Common myeloid progenitor, CD34-positive (primary cell): ENCODE measurements at regions not wholly inside any gene's neighbourhood (a gene's known extent, or its start where the extent isn't known, plus 50 kb on each side); places are given as distances from the start of the nearest gene placed in this dataset.

Source experiments
- CTCF ChIA-PET: fragments of 350-600 bp; sonication (Branson Sonifier 250); formaldehyde crosslinking; loops from one replicate; lab custom pipeline; 2021; ENCODE audit warnings: antibody characterized with exemption; lab: Charles Lee
- POLR2A ChIA-PET: fragments of 350-600 bp; sonication (Branson Sonifier 250); formaldehyde crosslinking; loops from one replicate; lab custom pipeline; 2021; ENCODE audit warnings: antibody characterized with exemption; lab: Charles Lee
- DNase-seq, 3 donors: peaks; one replicate each; pipeline versions ENCODE4 v3.0.0 to v3.0.0-alpha.2; 2013
- H3K27ac ChIP-seq, 2 experiments: 1 replicate in 1 of 2; 2 replicates in 1 of 2; pipeline ENCODE4 v1.7.0; 2013; ENCODE audit warnings: inconsistent platforms in 2 of 2, low read length in 2 of 2, mild to moderate bottlenecking in 2 of 2, low read depth in 1 of 2, moderate library complexity in 1 of 2; ENCODE audit not compliant: severe bottlenecking in 2 of 2, insufficient read depth in 1 of 2, poor library complexity in 1 of 2
- H3K27me3 ChIP-seq, 5 experiments: replicated peaks in 2 of 5; 1 replicate in 3 of 5; 2 replicates in 2 of 5; pipeline versions ENCODE4 v1.6.1 to v1.7.0; 2013; ENCODE audit warnings: low read length in 4 of 5, mild to moderate bottlenecking in 2 of 5, moderate library complexity in 2 of 5, inconsistent platforms in 1 of 5; ENCODE audit not compliant: insufficient read depth in 5 of 5, control insufficient read depth in 4 of 5
- H3K36me3 ChIP-seq, 4 experiments: 1 replicate in 2 of 4; 2 replicates in 2 of 4; pipeline versions ENCODE4 v1.6.1 to v1.7.0; 2013; ENCODE audit warnings: low read length in 3 of 4, control low read depth in 1 of 4, mild to moderate bottlenecking in 1 of 4; ENCODE audit not compliant: control insufficient read depth in 4 of 4, insufficient read depth in 4 of 4
- H3K4me1 ChIP-seq, 4 experiments: 1 replicate in 3 of 4; 2 replicates in 1 of 4; pipeline versions ENCODE4 v1.6.1 to v1.7.1; 2013; ENCODE audit warnings: low read length in 3 of 4, mild to moderate bottlenecking in 3 of 4, control low read depth in 1 of 4, inconsistent platforms in 1 of 4, moderate library complexity in 1 of 4; ENCODE audit not compliant: control insufficient read depth in 4 of 4, insufficient read depth in 4 of 4; ENCODE audit errors: control extremely low read depth in 1 of 4
- H3K4me3 ChIP-seq, 7 experiments: 1 replicate in 4 of 7; 2 replicates in 3 of 7; pipeline versions ENCODE4 v1.5.1 to v1.7.0; 2013; ENCODE audit warnings: mild to moderate bottlenecking in 7 of 7, low read length in 6 of 7, moderate library complexity in 6 of 7, inconsistent platforms in 2 of 7, low read depth in 2 of 7, control low read depth in 1 of 7; ENCODE audit not compliant: insufficient read depth in 4 of 7, control insufficient read depth in 1 of 7; ENCODE audit errors: extremely low read depth in 1 of 7
- H3K9me3 ChIP-seq, 5 experiments: 1 replicate in 4 of 5; 2 replicates in 1 of 5; pipeline versions ENCODE4 v1.6.1 to v1.7.1; 2013; ENCODE audit warnings: low read length in 4 of 5, mild to moderate bottlenecking in 2 of 5, inconsistent platforms in 1 of 5, low read depth in 1 of 5, moderate library complexity in 1 of 5; ENCODE audit not compliant: control insufficient read depth in 4 of 5, insufficient read depth in 2 of 5; ENCODE audit errors: control extremely low read depth in 1 of 5
- WGBS: methylation state at CpG from one replicate; pipeline ENCODE4 v1.1.5; 2013; ENCODE audit not compliant: insufficient coverage; 5-methylcytosine and 5-hydroxymethylcytosine counted together

- POLR2A ChIA-PET = no interaction called here
- CTCF ChIA-PET = no interaction called here
Measured at GRCh38 chr12:84148335-84148734, 764.3 kb downstream of the SLC6A15 start.

GRCh38 chr12:84136862-84137367 lies 775.7 kb downstream of the SLC6A15 start:
- DNase-seq = no peak
- H3K27me3 ChIP-seq = no peaks in the 10 kb centered on the region
- ChIA-PET POLR2A (no interaction called here), CTCF (no interaction called here)
- WGBS = 94% methylated on average over 2 of the region's 4 CpGs
- H3K9me3 ChIP-seq = no peaks in the 10 kb centered on the region
- no peak overlapping the region for H3K4me3 ChIP-seq
- H3K27ac ChIP-seq = no peak overlapping the region
- no peaks in the 10 kb centered on the region for H3K36me3 ChIP-seq
- H3K4me1 ChIP-seq = no peaks in the 10 kb centered on the region

More at GRCh38 chr12:84148335-84148734, 764.3 kb downstream of the SLC6A15 start:
- Histone ChIP-seq H3K36me3 (no peaks in the 10 kb centered on the region), H3K4me1 (no peaks in the 10 kb centered on the region), H3K27me3 (no peaks in the 10 kb centered on the region), H3K9me3 (peaks cover 0 to 3% (median 0%) of the 10 kb centered on the region in 5 experiments), H3K4me3 (no peak overlapping the region), H3K27ac (no peak overlapping the region)
- WGBS = 100% methylated on average over 2 of the region's 3 CpGs
- no peak for DNase-seq

GRCh38 chr12:84135586-84136279 lies 776.9 kb downstream of the SLC6A15 start:
- no peak overlapping the region for H3K27ac ChIP-seq
- no peaks in the 10 kb centered on the region for H3K4me1 ChIP-seq
- no peaks in the 10 kb centered on the region for H3K36me3 ChIP-seq
- POLR2A ChIA-PET = no interaction called here
- H3K4me3 ChIP-seq = no peak overlapping the region
- no peaks in the 10 kb centered on the region for H3K9me3 ChIP-seq
- DNase-seq = no peak
- H3K27me3 ChIP-seq = no peaks in the 10 kb centered on the region
- CTCF ChIA-PET = no interaction called here
- WGBS = no CpG with 5 or more reads among the region's 1 CpG

- Histone ChIP-seq H3K27me3 (no peaks in the 10 kb centered on the region), H3K27ac (no peak overlapping the region), H3K4me1 (no peaks in the 10 kb centered on the region), H3K36me3 (no peaks in the 10 kb centered on the region), H3K4me3 (no peak overlapping the region), H3K9me3 (no peaks in the 10 kb centered on the region)
- ChIA-PET CTCF (no interaction called here), POLR2A (no interaction called here)
- WGBS = no CpG with 5 or more reads among the region's 2 CpGs
- DNase-seq = no peak
Measured at GRCh38 chr12:84134797-84135366, 777.7 kb downstream of the SLC6A15 start.

- 100% methylated on average over 1 of the region's 2 CpGs for WGBS
Measured at GRCh38 chr12:84131076-84131475, 781.5 kb downstream of the SLC6A15 start.

GRCh38 chr12:84128117-84128991 lies 784.2 kb downstream of the SLC6A15 start:
- no peak overlapping the region for H3K4me3 ChIP-seq
- POLR2A ChIA-PET = no interaction called here

More at GRCh38 chr12:84131076-84131475, 781.5 kb downstream of the SLC6A15 start:
- no peaks in the 10 kb centered on the region for H3K27me3 ChIP-seq
- H3K27ac ChIP-seq = no peak overlapping the region
- DNase-seq = no peak
- ChIA-PET POLR2A (no interaction called here), CTCF (no interaction called here)
- H3K36me3 ChIP-seq = no peaks in the 10 kb centered on the region
- no peaks in the 10 kb centered on the region for H3K9me3 ChIP-seq
- H3K4me1 ChIP-seq = no peaks in the 10 kb centered on the region
- H3K4me3 ChIP-seq = no peak overlapping the region

More at GRCh38 chr12:84128117-84128991, 784.2 kb downstream of the SLC6A15 start:
- no peaks in the 10 kb centered on the region for H3K27me3 ChIP-seq
- DNase-seq = no peak
- H3K27ac ChIP-seq = no peak overlapping the region
- no peaks in the 10 kb centered on the region for H3K9me3 ChIP-seq
- 91% methylated on average over 24 of the region's 25 CpGs for WGBS
- no peaks in the 10 kb centered on the region for H3K4me1 ChIP-seq
- CTCF ChIA-PET = no interaction called here
- H3K36me3 ChIP-seq = no peaks in the 10 kb centered on the region
